ENCODE measurements at regions not wholly inside any gene's neighbourhood (a gene's known extent, or its start where the extent isn't known, plus 50 kb on each side); places are given as distances from the start of the nearest gene placed in this dataset.

DNA sequence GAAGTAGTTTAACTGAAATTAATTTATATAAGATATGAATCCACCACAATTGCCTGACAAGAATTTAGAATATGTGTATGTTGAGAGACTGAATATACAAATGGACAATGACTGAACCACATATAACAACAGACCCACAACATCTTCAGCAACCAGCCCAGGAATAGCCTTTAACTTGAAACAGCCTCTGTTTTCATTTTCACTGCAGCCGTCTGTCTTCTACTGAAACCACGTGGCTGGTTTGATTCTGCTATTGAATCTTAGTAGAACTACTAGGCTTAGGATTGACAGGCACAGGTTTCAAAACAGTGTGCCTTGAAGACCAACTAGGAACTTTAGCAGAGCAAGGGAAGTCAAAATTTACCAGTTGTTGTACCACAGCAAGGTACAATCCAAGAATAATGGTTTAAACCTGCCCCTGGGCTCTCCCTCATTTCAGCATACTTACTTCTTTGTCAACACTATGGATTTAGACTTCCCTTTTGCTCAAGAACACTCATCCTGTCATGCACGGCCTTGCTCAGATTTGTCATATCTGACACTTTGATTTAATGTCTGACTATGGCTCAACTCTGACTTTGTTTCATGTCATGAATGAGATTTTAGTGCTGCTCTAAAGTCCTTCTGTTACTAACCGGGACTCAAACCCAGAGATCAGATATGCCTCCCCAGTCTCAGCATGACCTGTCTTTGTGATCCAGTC is 355.0 kb downstream of the KIF2B start:
- 60% methylated on average over 3 of the region's 4 CpGs for WGBS (ENCODE audit: insufficient coverage)
- peaks cover 3% of the 10 kb centered on the region for H3K9me3 Mint-ChIP-seq (ENCODE audit: insufficient read depth)
- H3K4me3 Mint-ChIP-seq, result no peak overlapping the region
- H3K4me3 ChIP-seq (ENCODE audit: control extremely low read depth in 1 of 5, extremely low read depth in 1 of 5, insufficient read depth in 1 of 5, low read depth in 2 of 5, low read length in 4 of 5), result no peak overlapping the region
- no peak for DNase-seq
- no peak overlapping the region for H3K4me2 ChIP-seq (replicated peaks; ENCODE audit: low read depth, low read length, poor library complexity, severe bottlenecking)
- H3K27ac Mint-ChIP-seq, result no peak overlapping the region
- ATAC-seq (ENCODE audit: low read depth), result no peak
- no peaks in the 10 kb centered on the region for H4K20me1 ChIP-seq (ENCODE audit: control insufficient read depth, insufficient read depth, low read length, poor library complexity, severe bottlenecking)
- H3K4me1 Mint-ChIP-seq, result no peaks in the 10 kb centered on the region
- no peak overlapping the region for H3K27ac ChIP-seq (ENCODE audit: low read length in 2 of 2)
- H3K27me3 Mint-ChIP-seq, result no peaks in the 10 kb centered on the region
- TF ChIP-seq CTCF (IDR thresholded peaks at IDR 0.05), result no peak
- no peak for TF ChIP-seq EZH2 (IDR thresholded peaks at IDR 0.05; ENCODE audit: borderline replicate concordance, insufficient read depth, low read depth, low read length, poor library complexity, severe bottlenecking)
- H3K79me2 ChIP-seq (ENCODE audit: control insufficient read depth, insufficient read depth, low read length), result no peaks in the 10 kb centered on the region
- no peaks in the 10 kb centered on the region for H3K4me1 ChIP-seq (ENCODE audit: control insufficient read depth in 2 of 2, insufficient read depth in 2 of 2, low read length in 2 of 2)
- no peak overlapping the region for H3K9ac ChIP-seq (ENCODE audit: low read length)
- H3K36me3 ChIP-seq (replicated peaks in 1 of 2; ENCODE audit: control extremely low read depth in 1 of 2, control insufficient read depth in 1 of 2, extremely low read depth in 1 of 2, insufficient read depth in 2 of 2, low read length in 1 of 2), result no peaks in the 10 kb centered on the region
- no peak overlapping the region for H2AFZ ChIP-seq (ENCODE audit: insufficient read depth, low read depth, low read length, poor library complexity, severe bottlenecking)
- H3K9me3 ChIP-seq (ENCODE audit: control extremely low read depth in 1 of 3, control insufficient read depth in 2 of 3, insufficient read depth in 1 of 3, low read length in 2 of 3), result peaks cover 0 to 2% (median 0%) of the 10 kb centered on the region in 3 donors
- CTCF ChIA-PET, result no interaction called here
- intact Hi-C loops (cut with micrococcal nuclease), result no loop called here
- no peaks in the 10 kb centered on the region for H3K27me3 ChIP-seq (replicated peaks in 1 of 4; ENCODE audit: control extremely low read depth in 1 of 4, control insufficient read depth in 3 of 4, insufficient read depth in 4 of 4, low read length in 3 of 4)
- POLR2A ChIA-PET, result no interaction called here

- POLR2A ChIA-PET, result no interaction called here
- Histone ChIP-seq H3K4me3 (ENCODE audit: control extremely low read depth in 1 of 5, extremely low read depth in 1 of 5, insufficient read depth in 1 of 5, low read depth in 2 of 5, low read length in 4 of 5) (no peak overlapping the region), H3K4me1 (ENCODE audit: control insufficient read depth in 2 of 2, insufficient read depth in 2 of 2, low read length in 2 of 2) (no peaks in the 10 kb centered on the region), H3K4me2 (replicated peaks; ENCODE audit: low read depth, low read length, poor library complexity, severe bottlenecking) (no peak overlapping the region), H3K9ac (ENCODE audit: low read length) (no peak overlapping the region), H3K36me3 (replicated peaks in 1 of 2; ENCODE audit: control extremely low read depth in 1 of 2, control insufficient read depth in 1 of 2, extremely low read depth in 1 of 2, insufficient read depth in 2 of 2, low read length in 1 of 2) (no peaks in the 10 kb centered on the region), H4K20me1 (ENCODE audit: control insufficient read depth, insufficient read depth, low read length, poor library complexity, severe bottlenecking) (no peaks in the 10 kb centered on the region), H2AFZ (ENCODE audit: insufficient read depth, low read depth, low read length, poor library complexity, severe bottlenecking) (no peak overlapping the region), H3K27ac (ENCODE audit: low read length in 2 of 2) (no peak overlapping the region), H3K27me3 (replicated peaks in 1 of 4; ENCODE audit: control extremely low read depth in 1 of 4, control insufficient read depth in 3 of 4, insufficient read depth in 4 of 4, low read length in 3 of 4) (no peaks in the 10 kb centered on the region), H3K79me2 (ENCODE audit: control insufficient read depth, insufficient read depth, low read length) (no peaks in the 10 kb centered on the region), H3K9me3 (ENCODE audit: control extremely low read depth in 1 of 3, control insufficient read depth in 2 of 3, insufficient read depth in 1 of 3, low read length in 2 of 3) (peaks cover 0 to 2% (median 0%) of the 10 kb centered on the region in 3 donors)
- no peak for TF ChIP-seq CTCF (IDR thresholded peaks at IDR 0.05)
- TF ChIP-seq EZH2 (IDR thresholded peaks at IDR 0.05; ENCODE audit: borderline replicate concordance, insufficient read depth, low read depth, low read length, poor library complexity, severe bottlenecking), result no peak
- no peak overlapping the region for H3K27ac Mint-ChIP-seq
- H3K4me3 Mint-ChIP-seq, result no peak overlapping the region
- ATAC-seq (ENCODE audit: low read depth), result no peak
- CTCF ChIA-PET, result no interaction called here
- no peak for DNase-seq
- no peaks in the 10 kb centered on the region for H3K4me1 Mint-ChIP-seq
- peaks cover 3% of the 10 kb centered on the region for H3K9me3 Mint-ChIP-seq (ENCODE audit: insufficient read depth)
- no peaks in the 10 kb centered on the region for H3K27me3 Mint-ChIP-seq
- intact Hi-C loops (cut with micrococcal nuclease), result no loop called here
- WGBS (ENCODE audit: insufficient coverage), result no CpG with 5 or more reads among the region's 4 CpGs
These were observed 358.2 kb downstream of the KIF2B start for GRCh38 chr17:54180950-54181349.
